ENCODE measurements at regions not wholly inside any gene's neighbourhood (a gene's known extent, or its start where the extent isn't known, plus 50 kb on each side); places are given as distances from the start of the nearest gene placed in this dataset.
"Not testable (repeated sequence)": the region's sequence is repeated elsewhere in the genome, so short reads cannot be mapped to it uniquely, and the experiment has no call there.

DNA sequence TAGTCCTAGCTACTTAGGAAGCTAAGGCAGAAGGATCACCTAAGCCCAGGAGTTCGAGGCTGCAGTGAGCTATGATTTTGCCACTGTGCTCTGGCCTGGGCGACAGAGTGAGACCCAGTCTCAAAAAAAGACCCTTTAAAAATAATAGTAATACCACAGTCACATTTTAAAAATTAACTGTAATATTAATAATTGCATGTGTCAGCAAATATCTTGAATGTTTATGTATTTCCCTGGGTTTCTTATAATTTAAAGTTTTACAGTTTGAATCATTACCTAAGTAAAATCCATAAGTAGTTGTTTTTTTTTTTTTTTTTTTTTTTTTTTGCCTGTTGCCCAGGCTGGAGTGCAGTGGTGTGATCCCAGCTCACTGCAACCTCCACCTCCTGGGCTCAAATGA lies 69.2 kb downstream of the LYZL2 start:
- DNase-seq (ENCODE audit: low spot score) (no peak), FAIRE-seq (no peak)

DNA sequence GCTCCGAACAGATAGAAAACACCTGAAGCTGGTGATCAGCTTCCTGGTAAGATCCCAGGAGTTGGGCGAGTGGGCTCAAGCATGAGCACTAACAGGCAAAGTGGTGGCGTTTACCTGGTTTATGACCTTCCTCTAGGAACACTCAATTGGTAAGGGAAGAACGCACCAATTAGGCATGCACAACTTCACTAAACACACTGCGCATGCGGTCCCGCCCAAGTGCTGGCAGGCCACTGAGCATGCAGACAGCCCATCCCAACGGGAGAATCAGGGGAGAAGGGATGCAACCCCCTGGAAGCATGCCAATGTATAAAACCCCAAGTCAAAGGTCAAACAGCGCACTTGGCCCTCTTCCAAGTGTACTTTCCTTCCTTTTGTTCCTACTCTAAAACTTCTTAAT lies 70.4 kb downstream of the LYZL2 start:
- FAIRE-seq: no peak
- no peak for DNase-seq (ENCODE audit: low spot score)

DNA sequence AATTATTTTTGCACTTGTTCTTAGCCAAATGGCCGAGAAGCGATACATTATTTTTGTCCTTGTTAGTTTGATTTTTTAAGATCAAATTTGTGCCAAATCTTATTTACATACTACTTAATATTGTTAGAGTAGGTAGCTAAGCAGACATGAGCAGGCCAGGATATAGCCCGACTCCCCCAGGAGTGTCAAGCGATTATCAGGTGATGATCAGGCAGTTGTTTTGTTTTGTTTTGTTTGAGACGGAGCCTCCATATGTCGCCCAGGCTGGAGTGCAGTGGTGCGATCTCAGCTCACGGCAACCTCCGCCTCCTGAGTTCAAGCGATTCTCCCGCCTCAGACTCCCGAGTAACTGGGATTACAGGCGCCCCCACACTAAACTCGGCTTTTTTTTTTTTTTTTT lies 71.1 kb downstream of the LYZL2 start:
- no peak for DNase-seq (ENCODE audit: low spot score)
- FAIRE-seq: no peak

DNA sequence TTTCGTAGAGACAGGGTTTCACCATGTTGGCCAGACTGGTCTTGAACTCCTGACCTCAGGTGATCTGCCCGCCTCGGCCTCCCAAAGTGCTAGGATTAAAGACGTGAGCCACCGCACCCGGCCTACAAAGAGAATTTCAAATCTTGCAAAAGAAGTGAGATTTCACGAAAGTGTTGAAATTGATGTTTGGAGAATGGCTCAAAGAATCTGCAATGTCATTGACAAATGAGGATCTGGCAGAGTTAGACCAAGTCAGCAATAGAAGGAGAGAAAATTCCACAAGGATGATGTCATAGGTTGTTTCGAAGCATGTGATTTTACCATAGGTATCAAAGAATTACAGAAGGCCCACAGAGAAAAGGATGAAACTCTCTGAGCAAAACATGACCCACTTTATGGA lies 71.7 kb downstream of the LYZL2 start:
- FAIRE-seq (peak; percentile 60), DNase-seq (ENCODE audit: low spot score) (peak; percentile 72)

DNA sequence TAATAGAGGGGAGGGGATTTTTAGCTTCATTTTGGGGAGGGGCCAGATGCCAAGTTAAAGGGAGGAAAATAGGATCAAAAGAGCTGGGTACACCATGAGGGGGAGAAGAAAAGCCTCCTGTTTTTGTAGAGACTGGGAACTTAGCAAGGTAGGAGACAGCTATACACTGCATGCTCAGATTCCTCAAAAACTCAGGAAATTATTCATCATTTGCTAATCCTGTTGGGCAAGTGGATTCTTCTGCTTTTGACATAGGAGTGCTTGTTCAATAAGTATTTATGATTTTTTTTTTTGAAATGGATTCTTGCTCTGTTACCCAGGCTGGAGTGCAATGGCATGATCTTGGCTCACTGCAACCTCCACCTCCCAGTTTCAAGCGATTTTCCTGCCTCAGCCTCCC lies 73.4 kb downstream of the LYZL2 start:
- no peak for DNase-seq (ENCODE audit: low spot score)

DNA sequence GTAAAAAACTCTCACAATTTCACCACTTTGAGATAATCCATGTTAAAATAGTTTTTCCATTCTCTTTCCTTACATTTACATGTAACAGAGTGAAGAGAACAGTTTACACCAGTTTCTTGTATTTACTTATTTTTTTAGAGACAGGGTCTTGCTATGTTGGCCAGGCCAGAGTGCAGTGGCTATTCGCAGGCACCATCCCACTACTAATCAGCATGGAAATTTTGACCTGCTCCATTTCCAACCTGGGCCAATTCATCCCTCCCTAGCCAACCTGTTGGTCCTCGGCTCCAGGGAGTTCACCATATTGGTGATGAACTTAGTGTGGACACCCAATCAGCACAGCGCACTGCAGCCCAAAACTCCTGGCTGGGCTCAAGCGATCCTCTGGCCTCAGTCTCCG lies 74.1 kb downstream of the LYZL2 start:
- no peak for DNase-seq (ENCODE audit: low spot score)

More for the DNA sequence above, 73.4 kb downstream of the LYZL2 start:
- no peak for FAIRE-seq

DNA sequence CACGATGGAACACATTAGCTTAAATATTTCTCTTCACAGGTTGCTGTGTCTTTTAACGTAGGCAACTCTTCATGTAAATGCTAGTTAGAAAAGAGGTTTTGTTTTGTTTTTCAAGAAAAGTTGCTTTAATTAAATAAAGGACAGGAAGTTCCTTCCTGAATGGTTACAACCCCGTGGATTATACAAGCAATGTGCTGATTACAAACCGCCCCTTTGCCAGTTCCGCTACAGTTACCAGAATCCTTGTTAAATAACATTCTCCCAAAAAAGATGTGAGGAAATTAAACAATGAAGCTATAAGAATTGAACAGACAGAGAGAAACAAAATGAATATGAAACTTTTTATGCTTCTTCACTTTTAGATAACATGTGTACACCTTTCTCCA lies 75.1 kb downstream of the LYZL2 start:
- no peak for FAIRE-seq
- DNase-seq (ENCODE audit: low spot score): no peak

More for the DNA sequence above, 74.1 kb downstream of the LYZL2 start:
- FAIRE-seq: no peak

DNA sequence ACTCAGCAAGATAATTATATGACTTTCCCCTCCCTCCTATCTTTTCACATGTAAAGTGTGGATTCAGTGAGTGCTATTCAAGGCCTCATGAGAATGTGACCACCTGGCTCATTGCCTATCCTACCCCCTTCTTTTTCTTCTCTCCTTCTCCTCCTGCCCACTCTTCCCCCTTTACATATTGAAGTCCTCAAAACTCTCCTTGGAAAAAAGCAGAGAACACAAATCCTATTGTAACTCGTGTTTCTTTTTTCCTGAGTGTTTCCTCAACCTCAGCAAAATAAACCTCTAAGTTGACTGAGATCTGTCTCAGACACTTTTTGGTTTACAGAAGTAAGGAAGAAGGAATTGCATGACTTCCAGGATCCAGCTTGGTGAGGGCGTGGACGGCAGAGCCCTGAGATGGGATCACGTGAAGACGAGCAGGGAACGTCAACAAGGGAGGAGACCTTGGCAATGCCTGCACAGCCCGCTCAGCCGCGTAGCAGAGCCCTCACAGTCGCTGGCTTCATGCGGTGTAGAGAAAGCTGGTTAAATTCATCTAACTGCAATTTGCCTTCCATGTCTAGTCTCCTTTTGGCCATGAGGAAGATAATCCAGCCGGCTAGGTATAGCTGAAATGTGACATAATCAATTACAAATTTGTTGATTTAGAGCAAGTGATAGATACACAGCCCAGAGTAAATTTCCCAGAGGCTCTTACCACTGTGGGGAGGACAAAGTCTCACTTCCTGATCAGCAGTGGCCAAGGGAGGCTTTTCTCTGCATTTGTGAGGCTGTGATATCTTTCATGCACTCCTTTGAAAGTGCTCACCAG lies 75.7 kb downstream of the LYZL2 start:
- DNase-seq (ENCODE audit: low spot score) (no peak), FAIRE-seq (no peak)

DNA sequence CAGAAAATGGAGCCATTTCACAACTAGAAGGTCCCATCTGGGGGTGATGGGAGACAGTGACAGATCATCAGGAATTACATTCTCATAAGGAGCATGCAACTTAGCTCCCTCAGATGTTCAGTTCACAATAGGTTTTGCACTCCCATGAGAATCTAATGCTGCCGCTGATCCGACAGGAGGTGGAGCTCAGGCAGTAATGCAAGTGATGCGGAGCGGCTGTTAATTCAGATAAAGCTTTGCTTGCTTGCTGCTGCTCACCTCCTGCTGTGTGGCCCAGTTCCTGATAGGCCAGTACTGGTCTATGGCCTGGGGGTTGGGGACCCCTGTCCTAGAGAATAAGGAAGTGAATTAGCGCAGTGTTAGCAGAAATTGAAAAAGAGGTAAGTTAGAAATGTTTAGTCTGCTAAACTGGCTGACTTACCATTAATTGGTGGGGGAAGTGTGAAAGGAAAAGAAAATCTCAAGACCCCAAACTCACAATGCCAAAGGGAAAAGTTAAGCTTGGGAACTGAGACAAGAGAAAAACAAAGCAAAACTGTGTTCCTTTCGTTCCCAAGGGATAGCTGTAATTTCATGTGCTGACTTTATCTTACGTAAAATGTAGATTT lies 76.4 kb downstream of the LYZL2 start:
- FAIRE-seq: no peak
- DNase-seq (ENCODE audit: low spot score): no peak

DNA sequence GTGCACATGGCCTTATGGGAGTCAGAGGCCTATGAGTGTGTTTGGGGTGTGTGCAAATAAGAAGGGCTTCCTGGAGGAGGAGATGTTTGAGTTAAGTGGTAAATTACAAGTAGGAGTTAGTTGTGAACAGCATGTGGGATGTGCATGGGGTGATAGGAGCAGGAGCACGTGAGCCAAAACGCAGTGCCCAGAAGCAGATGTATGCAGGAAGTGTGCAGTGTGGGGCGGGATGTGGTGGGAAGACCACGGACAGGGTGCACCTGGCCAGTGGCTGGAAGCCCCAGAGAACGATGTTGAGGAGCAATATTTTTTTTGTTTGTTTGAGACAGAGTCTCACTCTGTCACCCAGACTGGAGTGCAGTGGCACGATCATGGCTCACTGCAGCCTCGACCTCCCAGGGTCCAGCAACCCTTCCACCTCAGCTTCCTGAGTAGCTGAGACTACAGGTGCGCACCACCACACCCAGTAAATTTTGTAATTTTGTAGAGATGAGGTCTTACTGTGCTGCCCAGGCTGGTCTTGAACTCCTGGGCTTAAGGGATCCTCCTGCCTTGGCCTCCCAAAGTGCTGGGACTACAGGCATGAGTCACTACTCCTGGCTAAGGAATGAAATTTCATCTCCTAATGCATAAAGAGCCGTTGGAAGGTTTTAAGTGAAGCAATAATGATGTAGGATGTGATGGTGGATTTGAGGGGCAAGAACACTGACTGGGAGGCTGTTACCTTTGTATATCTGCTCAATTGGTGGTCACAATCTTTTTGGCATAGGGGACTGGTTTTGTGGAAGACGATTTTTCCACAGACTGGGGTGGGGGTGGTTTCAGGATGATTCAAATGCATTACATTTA lies 78.4 kb downstream of the LYZL2 start:
- no peak for FAIRE-seq
- no peak for DNase-seq (ENCODE audit: low spot score)

DNA sequence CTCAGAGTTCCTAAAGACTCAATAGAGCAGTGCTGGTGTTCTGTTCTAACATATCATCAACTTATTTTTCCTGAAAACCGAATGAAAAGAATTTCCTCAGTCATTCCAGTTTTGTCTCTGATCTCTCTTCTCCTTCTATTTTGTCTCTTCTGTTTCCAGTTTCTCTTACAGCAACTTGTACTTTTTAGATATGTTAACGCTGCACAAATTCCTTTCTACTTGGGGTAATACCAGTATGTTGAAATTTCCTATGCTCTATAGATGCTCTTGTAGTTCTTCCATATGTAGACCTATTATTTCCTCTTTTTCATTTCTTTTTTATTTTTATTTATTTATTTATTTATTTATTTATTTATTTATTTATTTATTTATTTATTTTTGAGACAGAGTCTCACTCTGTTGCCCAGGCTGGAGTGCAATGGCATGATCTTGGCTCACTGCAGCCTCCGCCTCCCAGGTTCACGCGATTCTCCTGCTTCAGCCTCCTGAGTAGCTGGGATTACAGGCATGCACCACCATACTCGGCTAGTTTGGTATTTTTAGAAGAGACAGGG lies 80.3 kb downstream of the LYZL2 start:
- not testable (repeated sequence) for DNase-seq (ENCODE audit: low spot score)

DNA sequence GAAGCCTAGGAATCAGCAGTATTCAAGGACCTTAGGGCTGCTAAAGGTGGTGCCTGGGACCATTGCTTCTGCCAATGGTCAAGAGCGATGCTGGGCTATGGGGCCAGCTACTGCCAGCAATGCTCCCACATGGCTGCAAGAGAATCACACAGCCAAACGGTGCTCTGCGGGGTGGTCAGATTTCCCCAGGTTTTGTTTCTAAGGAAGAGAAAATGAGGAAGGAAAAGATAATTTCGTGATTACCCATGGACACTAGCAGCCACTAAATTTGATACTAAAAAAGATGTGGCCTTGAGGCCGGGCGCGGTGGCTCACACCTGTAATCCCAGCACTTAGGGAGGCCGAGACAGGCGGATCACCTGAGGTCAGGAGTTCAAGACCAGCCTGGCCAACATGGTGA lies 83.0 kb downstream of the LYZL2 start:
- FAIRE-seq (no peak), DNase-seq (ENCODE audit: low spot score) (no peak)

More for the DNA sequence above, 80.3 kb downstream of the LYZL2 start:
- FAIRE-seq: not testable (repeated sequence)

DNA sequence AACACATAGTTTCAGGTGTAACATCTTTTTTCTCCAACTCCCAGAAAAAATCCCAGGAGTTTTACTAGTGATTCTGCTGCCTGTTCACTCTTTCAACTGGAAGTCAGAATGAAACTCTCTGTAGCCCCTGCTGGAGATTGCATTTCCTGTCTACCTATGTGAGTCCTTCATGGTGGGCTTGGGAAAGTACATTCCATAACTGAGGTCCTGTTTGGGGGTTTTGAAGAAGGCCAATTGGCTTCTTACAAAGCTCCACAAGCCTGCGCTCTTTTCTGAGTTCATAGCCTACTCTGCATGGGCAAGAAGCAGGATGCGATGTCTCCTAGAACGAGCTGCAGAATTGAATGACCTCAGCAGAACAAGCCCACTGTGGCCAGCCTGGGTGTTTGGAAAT lies 86.7 kb downstream of the LYZL2 start:
- DNase-seq (ENCODE audit: low spot score) (no peak), FAIRE-seq (no peak)

DNA sequence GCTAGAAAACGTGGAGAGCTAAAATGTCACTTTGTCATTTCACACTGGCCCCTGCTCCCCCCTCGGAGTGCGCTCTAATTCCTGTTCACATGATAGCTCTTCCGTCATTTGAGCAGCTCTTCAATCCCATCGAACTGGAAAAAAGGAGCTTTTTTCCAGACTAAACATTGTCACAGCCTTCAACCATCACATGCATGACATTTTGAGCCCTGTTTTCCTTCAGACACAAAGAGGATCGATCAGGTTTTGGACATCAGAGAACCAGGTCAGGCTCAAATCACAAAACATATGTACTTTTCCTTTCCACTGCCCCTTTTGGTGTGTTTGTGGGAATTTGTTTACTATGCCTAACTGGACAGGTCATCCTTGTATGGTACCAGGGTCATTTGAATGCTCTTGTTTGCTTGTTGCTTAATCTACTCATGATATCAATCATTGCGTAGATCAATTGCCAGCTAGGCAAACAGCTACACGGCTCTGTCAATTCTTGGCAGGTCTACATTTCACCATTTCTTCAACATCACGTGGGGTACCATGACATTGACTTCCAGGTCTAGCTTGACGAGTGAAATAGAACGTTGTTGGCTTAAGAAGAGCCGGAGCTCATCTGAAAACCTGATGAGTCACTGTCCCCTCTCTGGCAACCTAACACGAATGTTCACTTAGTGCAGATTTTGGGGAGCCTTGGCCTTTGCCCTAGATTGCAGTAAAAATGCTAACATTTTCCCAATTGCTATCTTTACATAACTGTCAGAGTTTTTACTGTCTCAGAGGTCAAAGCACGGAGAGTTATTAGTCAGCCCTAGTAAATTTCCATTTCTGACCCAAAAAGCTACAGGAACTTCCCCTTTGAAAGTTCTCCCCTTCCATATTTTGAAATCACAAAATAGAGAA lies 87.3 kb downstream of the LYZL2 start:
- DNase-seq (ENCODE audit: low spot score): no peak
- FAIRE-seq: no peak

DNA sequence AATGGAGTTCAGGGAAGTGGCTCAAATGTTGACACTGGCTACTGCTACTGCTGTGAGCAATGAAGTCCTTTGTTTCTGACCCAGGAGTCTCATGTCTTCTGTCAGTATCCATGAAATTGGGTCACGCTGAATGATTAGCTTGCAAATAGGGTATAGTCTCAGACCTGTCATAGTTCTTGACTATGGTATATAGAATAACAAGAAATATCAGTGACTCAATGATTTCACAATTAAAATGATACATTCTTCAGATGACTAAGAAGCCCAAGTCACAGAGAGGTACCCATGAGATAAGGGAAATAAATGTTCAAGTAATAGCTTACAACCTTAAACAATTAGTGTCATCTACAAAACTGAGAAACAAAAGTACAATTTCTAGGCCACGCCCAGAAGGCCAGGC lies 89.3 kb downstream of the LYZL2 start:
- peak; percentile 6 for DNase-seq (ENCODE audit: low spot score)
- no peak for FAIRE-seq

DNA sequence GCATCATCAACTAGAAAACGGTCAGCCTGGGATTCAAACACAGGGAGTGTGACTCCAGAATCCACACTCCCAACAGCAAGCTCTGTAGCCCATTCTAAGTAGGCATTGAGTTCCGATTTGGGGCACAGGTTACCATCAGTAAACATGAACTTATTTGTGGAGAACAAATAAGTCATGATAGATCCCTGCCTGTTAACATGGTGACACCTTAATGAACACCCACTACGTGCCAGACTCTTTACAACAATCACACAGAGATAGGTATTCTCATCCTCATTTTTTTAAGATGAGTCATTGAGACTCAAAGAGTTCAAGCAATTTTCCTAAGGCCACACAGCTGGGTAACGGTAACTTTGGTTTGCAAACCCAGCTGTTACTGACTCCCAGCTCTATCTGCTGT lies 91.5 kb downstream of the LYZL2 start:
- DNase-seq (ENCODE audit: low spot score) (peak; percentile 73), FAIRE-seq (peak; percentile 10)

DNA sequence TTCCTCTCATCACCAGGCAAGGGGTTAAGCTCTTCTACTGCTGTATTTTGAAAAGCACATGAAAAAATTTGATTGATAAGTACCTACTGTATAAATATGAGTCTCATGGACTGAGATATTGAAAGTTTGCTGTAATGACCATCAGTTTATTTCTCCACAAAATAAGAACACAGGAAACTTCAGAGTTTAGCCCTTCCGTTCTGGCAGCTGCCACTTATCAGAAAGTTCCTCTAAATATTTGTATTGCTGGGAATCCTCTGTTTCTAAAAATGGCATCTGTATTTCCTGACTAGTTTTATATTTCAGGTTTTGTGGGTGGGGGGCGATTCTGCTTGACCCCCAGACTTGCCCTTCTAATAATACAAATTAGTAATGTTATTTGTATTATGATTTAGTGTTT lies 92.0 kb downstream of the LYZL2 start:
- FAIRE-seq (no peak), DNase-seq (ENCODE audit: low spot score) (no peak)

DNA sequence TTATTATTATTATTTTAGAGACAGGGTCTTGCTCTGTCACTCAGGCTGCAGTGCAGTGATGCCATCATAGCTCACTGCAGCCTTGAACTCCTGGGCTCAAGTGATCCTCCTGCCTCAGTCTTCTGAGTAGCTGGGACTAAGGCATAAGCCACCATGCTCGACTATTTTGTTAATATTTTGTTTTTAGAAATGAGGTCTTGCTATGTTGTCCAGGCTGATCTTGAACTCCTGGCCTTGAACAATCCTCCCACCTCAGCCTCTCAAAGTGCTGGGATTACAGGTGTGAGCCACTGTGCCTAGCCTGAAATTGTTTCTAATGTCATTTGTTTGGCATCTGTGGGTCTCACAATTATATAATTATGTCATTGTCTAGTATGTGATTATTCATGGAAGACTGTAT lies 92.4 kb downstream of the LYZL2 start:
- not testable (repeated sequence) for DNase-seq (ENCODE audit: low spot score); FAIRE-seq

DNA sequence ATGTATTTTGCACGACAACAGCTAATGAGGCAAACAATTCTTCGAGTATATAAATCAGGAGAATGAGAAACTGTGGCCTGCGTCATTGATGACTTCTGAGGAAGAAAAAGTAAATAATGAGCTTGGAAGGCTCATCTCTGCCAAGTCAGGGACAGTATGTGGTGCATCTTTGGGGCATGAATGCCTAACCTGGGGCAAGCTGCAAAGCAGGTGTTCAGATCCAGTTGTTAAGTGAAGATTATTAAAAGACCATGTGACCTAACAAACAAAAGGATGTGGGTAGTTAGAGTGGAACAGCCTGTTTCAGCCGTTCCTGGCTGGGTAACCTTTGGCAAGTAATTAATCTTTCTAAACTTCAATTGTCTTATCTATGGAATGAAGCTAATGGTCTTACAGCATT lies 93.0 kb downstream of the LYZL2 start:
- DNase-seq (ENCODE audit: low spot score) (no peak), FAIRE-seq (no peak)

DNA sequence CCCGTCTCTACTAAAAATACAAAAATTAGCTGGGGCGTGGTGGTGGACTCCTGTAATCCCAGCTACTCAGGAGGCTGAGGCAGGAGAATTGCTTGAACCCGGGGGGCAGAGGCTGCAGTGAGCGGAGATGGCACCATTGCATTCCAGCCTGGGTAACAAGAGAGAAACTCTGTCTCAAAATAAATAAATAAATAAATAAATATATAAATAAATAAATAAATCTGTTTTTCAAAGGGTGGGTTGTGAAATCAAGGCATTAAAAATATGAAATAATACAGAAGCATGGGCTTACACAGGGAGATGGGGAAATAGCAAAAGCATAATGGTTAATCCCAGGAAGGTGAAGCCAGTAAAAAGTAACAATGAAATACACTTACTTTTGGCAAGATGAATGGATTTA lies 93.9 kb downstream of the LYZL2 start:
- DNase-seq (ENCODE audit: low spot score): no peak
- FAIRE-seq: no peak
